ENCODE measurements at regions not wholly inside any gene's neighbourhood (a gene's known extent, or its start where the extent isn't known, plus 50 kb on each side); places are given as distances from the start of the nearest gene placed in this dataset.

GRCh38 chr1:243968413-243968812, 82.7 kb upstream of the ZBTB18 start:
- Histone ChIP-seq H3K4me2 (ENCODE audit: insufficient read depth in 1 of 2, low read depth in 2 of 2, low read length in 2 of 2) (no peak overlapping the region), H2BK12ac (ENCODE audit: low read depth, low read length) (no peak overlapping the region), H3K9ac (replicated peaks in 1 of 4; ENCODE audit: extremely low read depth in 1 of 4, low read depth in 3 of 4, low read length in 3 of 4) (no peak overlapping the region), H2BK15ac (ENCODE audit: low read length) (no peak overlapping the region), H3K23me2 (ENCODE audit: low read depth, low read length) (no peaks in the 10 kb centered on the region), H3K36me3 (ENCODE audit: control insufficient read depth in 2 of 4, insufficient read depth in 4 of 4, low read length in 3 of 4) (no peaks in the 10 kb centered on the region), H3K27me3 (replicated peaks in 1 of 4; ENCODE audit: control insufficient read depth in 3 of 4, extremely low read depth in 1 of 4, insufficient read depth in 3 of 4, low read length in 3 of 4) (no peaks in the 10 kb centered on the region), H3K27ac (ENCODE audit: low read depth, low read length) (no peak overlapping the region), H3K56ac (replicated peaks; ENCODE audit: insufficient read length, low read depth, low read length) (no peak overlapping the region), H3K4me1 (replicated peaks in 1 of 4; ENCODE audit: control insufficient read depth in 3 of 4, insufficient read depth in 4 of 4, low read length in 3 of 4) (peaks cover 0 to 7% (median 3%) of the 10 kb centered on the region in 4 experiments; a peak in 4 of 7 replicates), H3K18ac (ENCODE audit: extremely low read depth, low read length) (no peak overlapping the region), H4K20me1 (replicated peaks in 1 of 2; ENCODE audit: control insufficient read depth in 1 of 2, insufficient read depth in 2 of 2, low read length in 2 of 2) (no peaks in the 10 kb centered on the region), H4K91ac (replicated peaks; ENCODE audit: insufficient read length, low read length) (no peak overlapping the region), H2BK120ac (replicated peaks; ENCODE audit: low read depth, low read length) (no peak overlapping the region), H3K9me3 (ENCODE audit: insufficient read depth in 2 of 2, low read depth in 1 of 2, low read length in 1 of 2) (no peaks in the 10 kb centered on the region), H4K5ac (ENCODE audit: insufficient read length, low read depth, low read length) (no peak overlapping the region), H3K79me1 (ENCODE audit: low read depth, low read length) (no peaks in the 10 kb centered on the region), H3K79me2 (ENCODE audit: control insufficient read depth in 1 of 2, insufficient read depth in 2 of 2, low read length in 2 of 2) (no peaks in the 10 kb centered on the region), H3K23ac (ENCODE audit: insufficient read length) (no peak overlapping the region), H3K4me3 (ENCODE audit: extremely low read depth in 1 of 4, insufficient read depth in 2 of 4, low read depth in 3 of 4, low read length in 4 of 4) (no peak overlapping the region), H4K8ac (ENCODE audit: extremely low read depth, insufficient read depth, low read length) (no peak overlapping the region), H2AK5ac (ENCODE audit: low read depth, low read length) (no peak overlapping the region), H3K4ac (replicated peaks; ENCODE audit: insufficient read length, low read depth, low read length) (no peak overlapping the region), H2AFZ (ENCODE audit: low read length) (peak overlapping the region; percentile 99), H2BK20ac (ENCODE audit: low read length) (no peak overlapping the region), H2BK5ac (ENCODE audit: low read depth, low read length) (no peak overlapping the region), H3K14ac (ENCODE audit: insufficient read length) (no peak overlapping the region)
- ChIA-PET CTCF (ENCODE audit: partially characterized antibody) (no interaction called here), POLR2A (ENCODE audit: partially characterized antibody) (no interaction called here)
- WGBS, 2 experiments (ENCODE audit: extremely low coverage in 1 of 2, insufficient coverage in 1 of 2, insufficient read length in 1 of 2, insufficient replicate concordance in 2 of 2, low coverage in 1 of 2, low lambda C conversion rate in 2 of 2, missing lambda C conversion rate in 1 of 2) = 38% methylated on average over 5 of the region's 5 CpGs; no CpG with 5 or more reads in 1 of the 2 experiments
- FAIRE-seq (no peak), DNase-seq (ENCODE audit: low read depth in 1 of 2, low spot score in 2 of 2) (peak in 1 of 2 experiments; percentile 33)
- TF ChIP-seq YY1 (IDR thresholded peaks at IDR 0.05; ENCODE audit: low read depth, low read length) = 0 out of 2 replicates have a peak, but pooled peaks have one; percentile 59
- no peak for TF ChIP-seq JUND (IDR thresholded peaks at IDR 0.05; ENCODE audit: low read length)

Measured in H1 (cell line).